CD4-positive, alpha-beta T cell treated with Interleukin-4 for 4 hours (primary cell): ENCODE measurements at regions not wholly inside any gene's neighbourhood (a gene's known extent, or its start where the extent isn't known, plus 50 kb on each side); places are given as distances from the start of the nearest gene placed in this dataset.
A peak's percentile ranks its signal among the peaks of the same experiment; 100 is the strongest.
"Not testable (repeated sequence)": the region's sequence is repeated elsewhere in the genome, so short reads cannot be mapped to it uniquely, and the experiment has no call there.

Experiments used
- DNase-seq: peaks from one replicate; pipeline ENCODE4 v3.0.0-alpha.2; 2020

GRCh38 chr17:68097161-68097805 lies 61.7 kb downstream of the KPNA2 start:
- no peak for DNase-seq

DNA sequence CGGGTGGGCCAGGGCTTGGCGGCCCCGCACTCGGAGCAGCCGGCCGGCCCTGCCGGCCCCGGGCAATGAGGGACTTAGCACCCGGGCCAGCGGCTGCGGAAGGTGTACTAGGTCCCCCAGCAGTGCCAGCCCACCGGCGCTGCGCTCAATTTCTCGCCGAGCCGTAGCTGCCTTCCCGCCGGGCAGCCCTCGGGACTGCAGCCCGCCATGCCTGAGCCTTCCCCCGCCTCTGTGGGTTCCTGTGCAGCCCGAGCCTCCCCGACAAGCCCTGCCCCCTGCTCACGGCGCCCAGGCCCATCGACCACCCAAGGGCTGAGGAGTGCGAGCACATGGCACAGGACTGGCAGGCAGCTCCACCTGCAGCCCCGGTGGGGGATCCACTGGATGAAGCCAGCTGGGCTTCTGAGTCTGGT lies 63.8 kb downstream of the KPNA2 start:
- not testable (repeated sequence) for DNase-seq

DNA sequence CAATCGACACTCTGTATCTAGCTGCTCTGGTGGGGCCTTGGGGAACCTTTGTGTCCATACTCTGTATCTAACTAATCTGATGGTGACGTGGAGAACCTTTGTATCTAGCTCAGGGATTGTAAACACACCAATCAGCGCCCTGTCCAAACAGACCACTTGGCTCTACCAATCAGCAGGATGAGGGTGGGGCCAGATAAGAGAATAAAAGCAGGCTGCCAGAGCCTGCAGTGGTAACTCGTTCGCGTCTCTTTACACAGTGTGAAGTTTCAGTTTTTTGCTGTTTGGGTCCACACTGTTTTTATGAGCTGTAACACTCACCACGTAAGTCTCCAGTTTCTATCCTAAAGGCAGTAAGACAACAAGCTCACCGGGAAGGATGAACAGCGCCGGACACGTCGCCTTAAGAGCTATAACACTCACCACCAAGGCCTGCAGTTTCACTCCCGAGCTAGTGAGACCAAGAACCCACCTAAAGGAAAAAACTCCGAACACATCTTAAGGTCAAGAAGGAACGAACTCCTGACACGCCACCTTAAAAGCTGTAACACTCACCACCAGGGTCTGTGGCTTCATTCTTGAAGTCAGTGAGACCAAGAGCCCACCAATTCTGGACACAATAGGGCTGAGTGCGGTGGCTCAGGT lies 64.6 kb downstream of the KPNA2 start:
- DNase-seq: no peak

GRCh38 chr17:68101075-68101986 lies 65.8 kb downstream of the KPNA2 start:
- DNase-seq: peak; percentile 65

DNA sequence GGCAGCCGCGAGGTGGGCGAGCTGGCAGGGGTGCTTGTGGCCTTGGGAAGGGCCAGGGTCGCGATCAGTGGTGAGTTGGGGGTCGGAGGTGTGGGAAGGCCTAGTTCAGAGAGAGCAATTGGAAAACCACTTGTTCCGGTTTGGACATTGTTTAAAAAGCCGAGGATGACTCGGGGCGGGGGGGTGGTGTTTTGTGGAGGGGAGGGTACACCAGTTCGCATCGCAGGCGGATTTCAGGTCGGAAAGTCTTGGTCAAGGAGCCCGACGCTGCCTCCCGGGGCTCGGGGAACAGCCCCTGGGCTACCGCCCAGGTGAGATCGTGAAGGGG lies 66.4 kb downstream of the KPNA2 start:
- DNase-seq: no peak

DNA sequence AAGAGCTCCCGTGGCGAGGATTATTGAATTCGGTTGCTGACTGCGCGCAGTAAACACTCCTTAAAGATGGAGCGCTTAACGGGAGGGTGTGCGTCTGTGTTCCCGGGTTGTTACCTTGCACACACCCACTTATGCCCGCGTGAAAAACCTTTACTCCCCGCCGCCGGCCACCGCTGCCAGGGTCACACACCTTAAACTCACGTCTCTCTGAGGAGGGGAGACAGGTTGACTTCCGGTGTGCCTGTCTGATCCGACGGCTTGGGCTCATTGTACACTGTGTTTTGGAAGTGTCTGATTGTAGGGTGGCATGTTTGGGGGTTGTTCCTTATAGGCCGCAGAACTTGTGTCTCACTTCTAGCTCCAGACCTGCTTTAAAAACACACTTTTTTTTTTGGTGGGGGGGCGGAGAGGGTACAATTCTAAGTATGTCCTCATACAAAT lies 66.8 kb downstream of the KPNA2 start:
- peak; percentile 34 for DNase-seq

- no peak for DNase-seq
These were observed 67.6 kb downstream of the KPNA2 start for GRCh38 chr17:68103148-68103547.

DNA sequence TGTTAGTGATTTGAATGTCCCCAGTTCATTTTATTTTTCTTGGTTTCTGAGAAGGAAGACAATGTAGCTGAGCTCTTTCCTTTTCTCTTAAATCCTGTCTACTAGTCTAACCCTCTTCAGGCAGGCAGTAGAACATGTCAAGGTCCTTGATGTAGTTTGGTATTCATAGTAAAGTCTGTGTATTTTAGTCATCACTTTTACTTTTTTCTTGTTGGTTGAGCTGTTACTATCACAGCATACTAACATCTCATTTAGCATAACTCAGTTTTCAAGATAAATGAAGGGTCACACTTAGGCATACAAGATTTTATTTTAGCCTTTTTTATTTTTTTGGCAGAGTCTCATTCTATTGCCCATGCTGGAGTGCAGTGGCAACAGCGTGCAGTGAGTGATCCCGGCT lies 70.5 kb downstream of the KPNA2 start:
- DNase-seq: no peak

- no peak for DNase-seq
These were observed 71.8 kb downstream of the KPNA2 start for GRCh38 chr17:68107373-68107772.

DNA sequence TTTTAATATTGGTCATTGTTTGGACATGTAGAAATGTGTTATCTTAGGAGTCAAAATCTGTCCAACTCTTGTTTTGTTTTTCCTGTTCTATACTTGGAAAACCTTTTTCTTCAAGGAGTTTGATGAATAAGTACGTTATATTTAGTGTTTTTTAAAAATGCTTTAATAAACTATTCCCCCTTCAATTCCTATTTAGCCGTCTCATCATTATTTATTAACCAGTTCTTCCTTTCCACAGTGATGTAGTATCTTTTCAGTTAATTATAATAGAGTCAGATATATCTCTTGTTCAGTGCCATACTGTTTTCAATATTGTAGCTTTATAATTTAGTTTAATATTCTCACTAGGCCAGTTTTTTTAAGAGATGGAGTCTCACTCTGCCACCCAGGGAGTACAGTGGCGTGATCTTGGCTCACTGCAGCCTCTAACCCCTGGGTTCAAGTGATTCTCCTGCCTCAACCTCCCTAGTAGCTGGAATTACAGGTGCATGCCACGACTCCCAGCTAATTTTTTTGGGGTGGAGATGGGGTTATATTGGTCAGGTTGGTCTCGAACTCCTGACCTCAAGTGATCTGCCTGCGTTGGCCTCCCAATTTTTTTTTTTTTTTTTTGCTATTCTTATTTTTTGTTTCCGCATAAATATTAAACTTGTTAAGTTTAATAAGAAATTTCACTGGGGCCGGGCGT lies 72.9 kb downstream of the KPNA2 start:
- DNase-seq: no peak

- not testable (repeated sequence) for DNase-seq
These were observed 73.9 kb downstream of the KPNA2 start for GRCh38 chr17:68109404-68109803.

DNA sequence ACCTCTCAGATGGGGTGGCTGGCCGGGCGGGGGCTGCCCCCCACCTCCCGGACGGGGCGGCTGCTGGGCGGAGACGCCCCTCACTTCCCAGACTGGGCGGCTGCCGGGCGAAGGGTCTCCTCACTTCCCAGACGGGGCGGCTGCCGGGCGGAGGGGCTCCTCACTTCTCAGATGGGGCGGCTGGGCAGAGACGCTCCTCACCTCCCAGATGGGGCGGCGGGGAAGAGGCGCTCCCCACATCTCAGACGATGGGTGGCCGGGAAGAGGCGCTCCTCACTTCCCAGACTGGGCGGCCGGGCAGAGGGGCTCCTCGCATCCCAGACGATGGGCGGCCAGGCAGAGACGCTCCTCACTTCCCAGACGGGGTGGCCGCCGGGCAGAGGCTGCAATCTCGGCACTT lies 80.7 kb downstream of the KPNA2 start:
- not testable (repeated sequence) for DNase-seq

DNA sequence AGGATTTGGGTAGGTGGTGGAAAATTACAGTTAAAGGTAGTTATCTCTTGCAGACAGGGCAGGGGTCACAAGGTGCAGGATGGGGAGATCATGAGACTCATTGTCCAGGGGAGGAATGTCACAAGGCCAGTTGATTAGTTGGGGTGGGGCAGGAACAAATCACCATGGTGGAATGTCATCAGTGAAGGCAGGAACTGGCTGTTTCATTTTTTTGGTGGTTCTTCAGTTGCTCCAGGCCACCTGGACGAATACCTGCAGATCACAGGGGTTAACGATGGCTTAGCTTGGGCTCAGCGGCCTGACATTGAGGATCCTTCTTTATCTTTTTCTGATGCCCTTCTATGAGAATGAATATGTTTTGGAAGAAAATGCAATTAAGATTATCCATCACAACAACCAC lies 87.1 kb downstream of the KPNA2 start:
- DNase-seq: no peak

- DNase-seq: no peak
These were observed 89.8 kb downstream of the KPNA2 start for GRCh38 chr17:68125111-68125870.

DNA sequence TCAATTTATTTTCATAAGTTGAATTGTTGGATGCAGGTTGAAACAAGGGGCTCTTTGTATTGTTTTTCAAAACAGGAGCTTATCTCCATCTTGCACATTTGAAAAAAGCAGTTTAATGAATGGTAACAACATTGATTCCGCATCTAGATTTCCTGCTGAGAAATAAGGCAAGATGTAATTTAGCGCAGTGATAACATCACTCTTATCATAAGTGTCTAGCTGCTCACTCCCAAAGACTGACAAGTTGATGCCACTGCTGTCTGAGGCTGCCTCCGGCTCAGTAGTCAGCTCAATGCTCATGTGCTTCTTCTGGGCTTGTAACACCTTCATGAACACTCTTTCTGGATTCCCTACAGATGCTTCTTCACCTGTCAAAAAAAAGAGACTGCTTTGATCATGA lies 92.4 kb downstream of the KPNA2 start:
- no peak for DNase-seq

GRCh38 chr17:68131456-68131855 lies 95.9 kb downstream of the KPNA2 start:
- no peak for DNase-seq

DNA sequence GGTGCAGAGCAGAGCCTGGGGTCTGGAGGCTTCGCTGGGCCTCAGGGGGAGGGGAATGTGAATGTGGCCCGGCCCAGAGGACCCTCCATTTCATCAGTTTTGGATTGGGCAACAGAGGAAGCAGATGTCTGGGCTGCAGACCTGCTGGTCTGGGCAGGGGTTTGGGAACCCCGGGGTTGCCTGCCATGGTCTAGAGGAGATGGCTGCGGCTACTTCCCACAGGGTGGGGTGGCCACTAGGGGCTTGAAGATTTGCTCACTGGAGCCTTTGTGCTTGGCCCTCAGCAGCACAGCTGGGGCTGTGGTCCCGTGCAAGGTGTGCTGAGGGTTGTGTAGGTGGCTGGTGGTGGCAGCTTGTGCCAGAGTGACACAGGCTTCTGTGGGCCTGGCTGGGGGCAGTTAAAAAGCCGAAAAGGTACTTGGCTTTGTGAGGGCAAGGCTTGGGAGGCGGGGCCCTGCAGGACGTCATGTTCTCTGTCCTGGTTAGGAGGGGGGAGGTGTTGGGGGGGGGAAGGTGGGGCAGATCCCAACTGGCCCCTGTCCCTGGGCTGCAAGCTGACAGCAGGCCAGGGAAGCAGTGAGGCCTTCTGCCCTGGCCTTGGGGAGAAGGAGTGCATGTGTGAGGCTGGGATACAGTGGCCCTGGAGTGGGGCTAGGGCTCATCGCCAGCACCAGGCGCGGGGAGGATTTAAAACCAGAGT lies 98.0 kb downstream of the KPNA2 start:
- no peak for DNase-seq

DNA sequence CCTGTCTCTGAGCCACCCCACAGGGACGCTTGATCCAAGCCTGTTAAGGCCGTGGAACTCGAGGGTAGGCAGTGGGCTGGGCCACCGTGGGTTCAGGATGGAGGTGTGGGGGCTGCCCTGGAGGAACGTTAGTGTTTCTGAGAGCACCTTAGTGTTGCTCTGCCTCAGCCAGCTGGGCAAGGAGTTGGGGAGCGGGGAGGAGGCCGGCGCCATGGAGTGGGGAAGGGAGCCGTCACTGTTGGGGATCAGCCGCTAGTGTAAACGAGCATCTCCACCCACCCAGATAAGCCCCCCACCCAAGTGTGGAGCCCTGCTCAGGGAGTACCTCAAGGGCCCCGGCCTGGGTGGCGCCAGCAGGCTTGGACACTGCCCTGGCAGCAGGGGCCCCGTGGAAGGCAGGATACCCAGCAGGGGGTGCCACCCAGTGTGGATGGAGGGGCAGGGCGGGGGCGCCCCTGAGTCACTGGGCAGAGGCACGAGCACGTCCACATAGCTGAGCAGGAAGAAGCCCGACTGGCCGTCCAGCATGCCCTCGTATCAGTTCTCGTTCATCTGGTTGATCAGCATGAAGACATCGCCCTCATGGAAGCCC lies 98.6 kb downstream of the KPNA2 start:
- DNase-seq: no peak

DNA sequence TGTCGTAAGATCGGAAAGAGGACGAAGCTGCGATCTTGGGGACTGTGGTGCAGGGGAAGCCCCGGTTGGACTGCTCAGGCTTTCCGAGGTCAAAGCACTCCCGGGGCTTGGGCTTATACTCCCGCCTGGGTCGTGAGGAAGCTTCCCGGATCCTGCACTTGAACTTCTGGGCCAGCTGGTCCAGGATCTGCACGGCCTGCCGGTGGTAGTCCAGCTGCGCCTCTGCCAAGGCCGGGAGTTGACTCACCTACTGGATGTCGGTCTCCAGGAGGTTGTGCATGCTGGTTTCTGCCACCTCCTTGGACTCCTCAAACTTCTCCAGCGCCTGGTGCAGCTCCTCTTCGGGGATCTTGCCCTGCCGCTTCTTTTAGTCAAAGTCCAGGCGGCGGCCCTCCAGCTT lies 99.2 kb downstream of the KPNA2 start:
- no peak for DNase-seq

- DNase-seq: no peak
These were observed 99.8 kb downstream of the KPNA2 start for GRCh38 chr17:68135141-68135887.

DNA sequence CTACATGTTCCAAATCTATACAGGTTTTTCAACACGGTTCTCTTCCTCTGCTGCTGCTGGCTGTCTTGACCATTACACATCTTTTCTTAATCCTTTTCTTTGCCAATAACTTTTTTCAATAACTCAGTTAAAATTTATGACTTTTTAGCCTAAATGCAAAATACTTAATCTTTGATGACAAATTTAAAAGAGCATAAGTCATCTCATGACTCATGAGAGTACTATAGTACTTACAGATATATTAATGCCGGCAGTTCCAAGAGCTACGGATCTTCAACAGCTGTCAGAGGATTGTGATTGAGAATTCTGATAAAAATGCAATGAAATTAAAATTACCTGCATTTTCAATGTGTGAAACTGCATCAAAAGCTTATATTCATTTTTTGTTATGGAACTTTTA lies 105.5 kb downstream of the KPNA2 start:
- no peak for DNase-seq
